ENCODE measurements at regions not wholly inside any gene's neighbourhood (a gene's known extent, or its start where the extent isn't known, plus 50 kb on each side); places are given as distances from the start of the nearest gene placed in this dataset.

DNA sequence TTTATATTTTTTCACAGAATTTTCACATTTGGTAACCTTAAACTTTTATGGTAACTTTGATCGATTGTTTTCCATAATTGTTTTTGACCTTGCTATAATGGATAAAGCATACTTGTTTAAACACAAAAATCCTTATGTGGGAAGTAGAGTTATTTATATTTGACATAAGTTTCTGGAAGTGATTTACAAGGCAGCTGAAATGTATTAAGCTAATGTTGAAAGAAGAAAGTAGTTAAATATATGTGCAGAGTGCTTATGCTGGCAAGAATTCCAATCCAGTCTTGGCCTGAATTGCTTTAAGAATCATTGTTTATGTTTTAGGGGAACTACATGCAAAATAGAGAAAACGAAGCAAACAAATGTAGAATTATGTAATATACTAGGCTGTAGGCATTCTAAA is 763.6 kb downstream of the TAF11L14 start:
- no peak overlapping the region for H2BK5ac ChIP-seq (ENCODE audit: low read depth, low read length)
- TF ChIP-seq CBX5 (IDR thresholded peaks at IDR 0.05; ENCODE audit: low read depth, low read length) (no peak), HDAC6 (IDR thresholded peaks at IDR 0.05; ENCODE audit: low read depth, low read length) (no peak), CBX8 (IDR thresholded peaks at IDR 0.05; ENCODE audit: borderline replicate concordance, low read depth, low read length) (no peak), CREB1 (IDR thresholded peaks at IDR 0.05) (no peak), KDM4A (IDR thresholded peaks at IDR 0.05; ENCODE audit: low read depth, low read length, severe bottlenecking) (no peak), SP4 (IDR thresholded peaks at IDR 0.05; ENCODE audit: low read length) (no peak), MAX (IDR thresholded peaks at IDR 0.05) (no peak), EZH2 (IDR thresholded peaks at IDR 0.05; ENCODE audit: low read depth, low read length, severe bottlenecking) (no peak), PHF8 (conservative IDR thresholded peaks at IDR 0.05; ENCODE audit: low read depth, low read length) (no peak)

More for the DNA sequence above, 763.6 kb downstream of the TAF11L14 start:
- Histone ChIP-seq H2AFZ (ENCODE audit: low read length) (no peak overlapping the region), H3K79me1 (ENCODE audit: low read depth, low read length) (no peaks in the 10 kb centered on the region), H3K4me1 (replicated peaks in 1 of 4; ENCODE audit: control insufficient read depth in 3 of 4, insufficient read depth in 4 of 4, low read length in 3 of 4) (peaks cover 0 to 6% (median 5%) of the 10 kb centered on the region in 4 experiments; a peak in 4 of 7 replicates), H3K18ac (ENCODE audit: extremely low read depth, low read length) (no peak overlapping the region), H3K9me3 (ENCODE audit: insufficient read depth in 2 of 2, low read depth in 1 of 2, low read length in 1 of 2) (peaks cover 0 to 2% of the 10 kb centered on the region in 2 experiments; a peak in 1 of 4 replicates), H4K20me1 (replicated peaks in 1 of 2; ENCODE audit: control insufficient read depth in 1 of 2, insufficient read depth in 2 of 2, low read length in 2 of 2) (no peaks in the 10 kb centered on the region), H4K91ac (replicated peaks; ENCODE audit: insufficient read length, low read length) (no peak overlapping the region), H3K27ac (ENCODE audit: low read depth, low read length) (no peak overlapping the region), H2BK120ac (replicated peaks; ENCODE audit: low read depth, low read length) (no peak overlapping the region), H3K36me3 (ENCODE audit: control insufficient read depth in 2 of 4, insufficient read depth in 4 of 4, low read length in 3 of 4) (no peaks in the 10 kb centered on the region), H3K4me2 (ENCODE audit: insufficient read depth in 1 of 2, low read depth in 2 of 2, low read length in 2 of 2) (no peak overlapping the region), H2BK20ac (ENCODE audit: low read length) (no peak overlapping the region), H3K4me3 (ENCODE audit: extremely low read depth in 1 of 4, insufficient read depth in 2 of 4, low read depth in 3 of 4, low read length in 4 of 4) (no peak overlapping the region), H2AK5ac (ENCODE audit: low read depth, low read length) (no peak overlapping the region), H4K8ac (ENCODE audit: extremely low read depth, insufficient read depth, low read length) (no peak overlapping the region), H3K23ac (ENCODE audit: insufficient read length) (no peak overlapping the region), H3K14ac (ENCODE audit: insufficient read length) (no peak overlapping the region), H3K9ac (replicated peaks in 1 of 4; ENCODE audit: extremely low read depth in 1 of 4, low read depth in 3 of 4, low read length in 3 of 4) (no peak overlapping the region), H3K27me3 (replicated peaks in 1 of 4; ENCODE audit: control insufficient read depth in 3 of 4, extremely low read depth in 1 of 4, insufficient read depth in 3 of 4, low read length in 3 of 4) (no peaks in the 10 kb centered on the region), H3K23me2 (ENCODE audit: low read depth, low read length) (no peaks in the 10 kb centered on the region), H2BK12ac (ENCODE audit: low read depth, low read length) (no peak overlapping the region), H2BK15ac (ENCODE audit: low read length) (no peak overlapping the region), H3K56ac (replicated peaks; ENCODE audit: insufficient read length, low read depth, low read length) (no peak overlapping the region), H3K79me2 (ENCODE audit: control insufficient read depth in 1 of 2, insufficient read depth in 2 of 2, low read length in 2 of 2) (no peaks in the 10 kb centered on the region), H3K4ac (replicated peaks; ENCODE audit: insufficient read length, low read depth, low read length) (no peak overlapping the region), H4K5ac (ENCODE audit: insufficient read length, low read depth, low read length) (no peak overlapping the region)
- CTCF ChIA-PET (ENCODE audit: partially characterized antibody) = no interaction called here
- POLR2A ChIA-PET (ENCODE audit: partially characterized antibody) = no interaction called here
- DNase-seq (ENCODE audit: low read depth in 1 of 2, low spot score in 2 of 2) (no peak), FAIRE-seq (no peak)
- WGBS, 2 experiments (ENCODE audit: extremely low coverage in 1 of 2, insufficient coverage in 1 of 2, insufficient read length in 1 of 2, insufficient replicate concordance in 2 of 2, low coverage in 1 of 2, low lambda C conversion rate in 2 of 2, missing lambda C conversion rate in 1 of 2) = 83% methylated on average over 2 of the region's 2 CpGs; no CpG with 5 or more reads in 1 of the 2 experiments

Data from H1 (cell line).